ENCODE measurements at regions not wholly inside any gene's neighbourhood (a gene's known extent, or its start where the extent isn't known, plus 50 kb on each side); places are given as distances from the start of the nearest gene placed in this dataset.

DNA sequence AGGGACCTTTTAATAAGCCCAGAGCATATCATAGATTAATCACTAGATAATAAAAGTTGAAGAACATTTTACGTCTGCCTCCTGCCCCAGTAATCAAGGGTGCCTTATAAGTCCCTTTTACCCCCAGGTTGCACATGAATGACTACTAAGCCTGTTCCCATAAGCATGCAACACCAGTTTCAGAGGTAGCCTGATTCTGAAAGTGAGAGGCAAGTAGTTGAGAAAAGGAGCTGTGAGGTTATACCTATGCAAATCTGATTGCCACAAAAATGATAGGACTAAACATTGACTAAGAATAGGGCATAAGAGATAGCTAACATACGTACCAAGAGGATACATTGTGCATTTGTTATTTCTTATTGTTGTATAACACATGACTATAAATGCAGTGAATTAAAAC, 681.9 kb downstream of the ISL1 start:
- no peaks in the 10 kb centered on the region for H3K36me3 ChIP-seq (ENCODE audit: insufficient read depth, low read length)
- no peak overlapping the region for H3K9ac ChIP-seq (ENCODE audit: low read length)
- no peak overlapping the region for H3K4me3 ChIP-seq (ENCODE audit: low read length)
- TF ChIP-seq SMC3 (conservative IDR thresholded peaks at IDR 0.05; ENCODE audit: poor library complexity) (no peak), RAD21 (conservative IDR thresholded peaks at IDR 0.05) (no peak), POLR2AphosphoS5 (IDR thresholded peaks at IDR 0.05) (no peak), MXI1 (conservative IDR thresholded peaks at IDR 0.05; ENCODE audit: poor library complexity, severe bottlenecking) (no peak), EP300 (conservative IDR thresholded peaks at IDR 0.05; ENCODE audit: poor library complexity, severe bottlenecking) (no peak), EZH2 (IDR thresholded peaks at IDR 0.05; ENCODE audit: borderline replicate concordance, insufficient read depth, low read length, poor library complexity, severe bottlenecking) (no peak), TAF1 (IDR thresholded peaks at IDR 0.05; ENCODE audit: low read depth) (no peak)
- TF ChIP-seq, protein P1, sequence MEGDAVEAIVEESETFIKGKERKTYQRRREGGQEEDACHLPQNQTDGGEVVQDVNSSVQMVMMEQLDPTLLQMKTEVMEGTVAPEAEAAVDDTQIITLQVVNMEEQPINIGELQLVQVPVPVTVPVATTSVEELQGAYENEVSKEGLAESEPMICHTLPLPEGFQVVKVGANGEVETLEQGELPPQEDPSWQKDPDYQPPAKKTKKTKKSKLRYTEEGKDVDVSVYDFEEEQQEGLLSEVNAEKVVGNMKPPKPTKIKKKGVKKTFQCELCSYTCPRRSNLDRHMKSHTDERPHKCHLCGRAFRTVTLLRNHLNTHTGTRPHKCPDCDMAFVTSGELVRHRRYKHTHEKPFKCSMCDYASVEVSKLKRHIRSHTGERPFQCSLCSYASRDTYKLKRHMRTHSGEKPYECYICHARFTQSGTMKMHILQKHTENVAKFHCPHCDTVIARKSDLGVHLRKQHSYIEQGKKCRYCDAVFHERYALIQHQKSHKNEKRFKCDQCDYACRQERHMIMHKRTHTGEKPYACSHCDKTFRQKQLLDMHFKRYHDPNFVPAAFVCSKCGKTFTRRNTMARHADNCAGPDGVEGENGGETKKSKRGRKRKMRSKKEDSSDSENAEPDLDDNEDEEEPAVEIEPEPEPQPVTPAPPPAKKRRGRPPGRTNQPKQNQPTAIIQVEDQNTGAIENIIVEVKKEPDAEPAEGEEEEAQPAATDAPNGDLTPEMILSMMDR (IDR thresholded peaks at IDR 0.05; ENCODE audit: poor library complexity, severe bottlenecking): no peak
- TF ChIP-seq, protein P2, sequence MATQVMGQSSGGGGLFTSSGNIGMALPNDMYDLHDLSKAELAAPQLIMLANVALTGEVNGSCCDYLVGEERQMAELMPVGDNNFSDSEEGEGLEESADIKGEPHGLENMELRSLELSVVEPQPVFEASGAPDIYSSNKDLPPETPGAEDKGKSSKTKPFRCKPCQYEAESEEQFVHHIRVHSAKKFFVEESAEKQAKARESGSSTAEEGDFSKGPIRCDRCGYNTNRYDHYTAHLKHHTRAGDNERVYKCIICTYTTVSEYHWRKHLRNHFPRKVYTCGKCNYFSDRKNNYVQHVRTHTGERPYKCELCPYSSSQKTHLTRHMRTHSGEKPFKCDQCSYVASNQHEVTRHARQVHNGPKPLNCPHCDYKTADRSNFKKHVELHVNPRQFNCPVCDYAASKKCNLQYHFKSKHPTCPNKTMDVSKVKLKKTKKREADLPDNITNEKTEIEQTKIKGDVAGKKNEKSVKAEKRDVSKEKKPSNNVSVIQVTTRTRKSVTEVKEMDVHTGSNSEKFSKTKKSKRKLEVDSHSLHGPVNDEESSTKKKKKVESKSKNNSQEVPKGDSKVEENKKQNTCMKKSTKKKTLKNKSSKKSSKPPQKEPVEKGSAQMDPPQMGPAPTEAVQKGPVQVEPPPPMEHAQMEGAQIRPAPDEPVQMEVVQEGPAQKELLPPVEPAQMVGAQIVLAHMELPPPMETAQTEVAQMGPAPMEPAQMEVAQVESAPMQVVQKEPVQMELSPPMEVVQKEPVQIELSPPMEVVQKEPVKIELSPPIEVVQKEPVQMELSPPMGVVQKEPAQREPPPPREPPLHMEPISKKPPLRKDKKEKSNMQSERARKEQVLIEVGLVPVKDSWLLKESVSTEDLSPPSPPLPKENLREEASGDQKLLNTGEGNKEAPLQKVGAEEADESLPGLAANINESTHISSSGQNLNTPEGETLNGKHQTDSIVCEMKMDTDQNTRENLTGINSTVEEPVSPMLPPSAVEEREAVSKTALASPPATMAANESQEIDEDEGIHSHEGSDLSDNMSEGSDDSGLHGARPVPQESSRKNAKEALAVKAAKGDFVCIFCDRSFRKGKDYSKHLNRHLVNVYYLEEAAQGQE (IDR thresholded peaks at IDR 0.05; ENCODE audit: borderline replicate concordance): no peak
- H3F3A ChIP-seq (ENCODE audit: insufficient read depth, low read length, poor library complexity, severe bottlenecking): no peaks in the 10 kb centered on the region
- H2AFZ ChIP-seq (ENCODE audit: low read depth, low read length): no peak overlapping the region
- no peaks in the 10 kb centered on the region for H3K79me2 ChIP-seq (replicated peaks; ENCODE audit: insufficient read depth, low read length)
- no peak overlapping the region for H3K4me2 ChIP-seq (ENCODE audit: low read length)
- no peaks in the 10 kb centered on the region for H3K27me3 ChIP-seq (ENCODE audit: insufficient read depth, low read depth, low read length)
- no peaks in the 10 kb centered on the region for H4K20me1 ChIP-seq (ENCODE audit: insufficient read depth)
- H3K9me3 ChIP-seq (ENCODE audit: low read length): no peaks in the 10 kb centered on the region
- no peak overlapping the region for H3K27ac ChIP-seq (ENCODE audit: low read length)
- no peaks in the 10 kb centered on the region for H3K9me2 ChIP-seq (ENCODE audit: insufficient read depth, low read length)

DNA sequence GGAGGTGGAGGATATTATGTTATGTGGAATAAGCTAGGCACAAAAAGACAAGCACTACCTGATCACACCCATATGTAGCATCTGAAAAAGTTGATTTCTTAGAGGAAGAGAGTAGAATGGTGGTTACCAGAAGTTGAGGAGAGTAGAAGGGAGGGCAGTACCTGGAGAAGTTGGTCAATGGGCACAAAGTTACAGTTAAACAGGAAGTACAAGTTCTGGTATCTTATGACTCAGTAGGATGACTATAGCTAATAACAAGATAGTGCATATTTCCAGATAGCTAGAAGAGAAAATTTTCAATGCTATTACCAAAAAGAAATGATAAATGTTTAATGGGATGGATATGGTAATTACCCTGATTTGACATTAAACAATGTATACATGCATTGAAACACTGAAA, 686.7 kb downstream of the ISL1 start:
- Histone ChIP-seq H3K4me3 (ENCODE audit: low read length) (no peak overlapping the region), H2AFZ (ENCODE audit: low read depth, low read length) (no peak overlapping the region), H3K27ac (ENCODE audit: low read length) (no peak overlapping the region), H4K20me1 (ENCODE audit: insufficient read depth) (no peaks in the 10 kb centered on the region), H3F3A (ENCODE audit: insufficient read depth, low read length, poor library complexity, severe bottlenecking) (no peaks in the 10 kb centered on the region), H3K9me3 (ENCODE audit: low read length) (no peaks in the 10 kb centered on the region), H3K36me3 (ENCODE audit: insufficient read depth, low read length) (no peaks in the 10 kb centered on the region), H3K27me3 (ENCODE audit: insufficient read depth, low read depth, low read length) (no peaks in the 10 kb centered on the region), H3K9ac (ENCODE audit: low read length) (no peak overlapping the region), H3K9me2 (ENCODE audit: insufficient read depth, low read length) (no peaks in the 10 kb centered on the region), H3K79me2 (replicated peaks; ENCODE audit: insufficient read depth, low read length) (no peaks in the 10 kb centered on the region), H3K4me2 (ENCODE audit: low read length) (no peak overlapping the region)
- TF ChIP-seq MXI1 (conservative IDR thresholded peaks at IDR 0.05; ENCODE audit: poor library complexity, severe bottlenecking): no peak
- TF ChIP-seq RAD21 (conservative IDR thresholded peaks at IDR 0.05): no peak
- TF ChIP-seq TAF1 (IDR thresholded peaks at IDR 0.05; ENCODE audit: low read depth): no peak
